ENCODE measurements at regions not wholly inside any gene's neighbourhood (a gene's known extent, or its start where the extent isn't known, plus 50 kb on each side); places are given as distances from the start of the nearest gene placed in this dataset.

- Histone ChIP-seq H3K27ac (ENCODE audit: low read depth, low read length, poor library complexity, severe bottlenecking) (no peak overlapping the region), H2AFZ (ENCODE audit: low read length) (no peak overlapping the region), H3K4me2 (ENCODE audit: low read length) (no peak overlapping the region), H3K9me2 (ENCODE audit: insufficient read depth, low read length) (no peaks in the 10 kb centered on the region), H4K20me1 (ENCODE audit: insufficient read depth, low read length) (no peaks in the 10 kb centered on the region), H3K4me1 (ENCODE audit: insufficient read depth, low read length, poor library complexity, severe bottlenecking) (peaks cover 21% of the 10 kb centered on the region), H3K4me3 (ENCODE audit: low read depth, low read length, poor library complexity, severe bottlenecking) (no peak overlapping the region), H3K36me3 (ENCODE audit: insufficient read depth, low read length) (no peaks in the 10 kb centered on the region), H3K9me3 (ENCODE audit: low read length) (no peaks in the 10 kb centered on the region), H3K79me2 (ENCODE audit: insufficient read depth, low read depth, low read length) (no peaks in the 10 kb centered on the region)
- TF ChIP-seq EZH2phosphoT487 (IDR thresholded peaks at IDR 0.05; ENCODE audit: borderline replicate concordance, low read depth, low read length): no peak
- no peak for TF ChIP-seq CTCF (conservative IDR thresholded peaks at IDR 0.05; ENCODE audit: low read length)
- CTCF ChIA-PET (ENCODE audit: unreplicated experiment): no interaction called here
- DNase-seq (ENCODE audit: low spot score): no peak
- intact Hi-C loops (cut with micrococcal nuclease; ENCODE audit: unreplicated experiment): no loop called here
- POLR2A ChIA-PET: interaction anchor here (0.8 kb wide), 1 partner anchor 308 kb away, joined by 3 read pairs; no protein-coding TSS in a partner anchor
- BruUV-seq (replicated peaks): no TSS peak
Observed at GRCh38 chr15:66955001-66955516, 110.3 kb upstream of the SMAD3 start.

DNA sequence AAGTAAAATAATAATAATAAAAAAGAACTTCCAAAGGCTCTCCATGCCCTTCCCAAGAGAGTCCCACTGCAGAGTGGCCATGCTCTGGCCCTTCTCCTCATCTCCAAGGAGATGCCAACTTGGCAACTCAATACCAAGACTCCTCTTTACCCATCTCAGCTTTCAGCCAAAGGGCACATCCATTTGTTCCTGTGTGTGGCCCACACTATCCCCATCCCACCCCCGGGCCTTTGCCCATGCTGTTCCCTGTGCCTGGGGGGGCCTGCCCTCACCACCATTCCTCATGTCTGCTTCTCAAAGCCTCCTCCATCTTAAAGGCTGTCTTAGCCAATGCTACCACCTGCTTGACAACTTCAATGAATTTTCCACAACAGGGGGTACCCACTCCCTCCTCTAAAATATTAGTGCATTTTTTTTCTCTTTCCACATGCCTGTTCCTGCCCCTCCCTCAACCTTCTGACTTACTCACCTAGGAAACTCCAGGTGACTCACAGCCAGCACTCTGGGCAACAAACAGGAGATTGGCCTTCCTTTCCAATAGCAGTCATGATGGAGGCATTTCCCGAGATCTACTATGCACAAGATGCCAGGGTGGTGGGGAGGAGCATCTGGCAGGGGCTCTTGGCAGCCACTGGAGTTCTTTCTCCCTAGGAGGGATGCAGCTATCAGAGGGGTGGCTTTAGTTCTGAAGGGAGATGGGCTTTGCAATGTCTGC lies 109.4 kb upstream of the SMAD3 start:
- H3K4me2 ChIP-seq (ENCODE audit: low read length): no peak overlapping the region
- H4K20me1 ChIP-seq (ENCODE audit: insufficient read depth, low read length): no peaks in the 10 kb centered on the region
- TF ChIP-seq CTCF (conservative IDR thresholded peaks at IDR 0.05; ENCODE audit: low read length): no peak
- no peak for TF ChIP-seq EZH2phosphoT487 (IDR thresholded peaks at IDR 0.05; ENCODE audit: borderline replicate concordance, low read depth, low read length)
- ChIA-PET POLR2A (no interaction called here), CTCF (ENCODE audit: unreplicated experiment) (no interaction called here)
- no peak overlapping the region for H3K4me3 ChIP-seq (ENCODE audit: low read depth, low read length, poor library complexity, severe bottlenecking)
- no peak overlapping the region for H3K27ac ChIP-seq (ENCODE audit: low read depth, low read length, poor library complexity, severe bottlenecking)
- no peaks in the 10 kb centered on the region for H3K9me3 ChIP-seq (ENCODE audit: low read length)
- no peaks in the 10 kb centered on the region for H3K9me2 ChIP-seq (ENCODE audit: insufficient read depth, low read length)
- no peak overlapping the region for H2AFZ ChIP-seq (ENCODE audit: low read length)
- intact Hi-C loops (cut with micrococcal nuclease; ENCODE audit: unreplicated experiment): no loop called here
- H3K79me2 ChIP-seq (ENCODE audit: insufficient read depth, low read depth, low read length): no peaks in the 10 kb centered on the region
- no peak for DNase-seq (ENCODE audit: low spot score)
- peaks cover 21% of the 10 kb centered on the region for H3K4me1 ChIP-seq (ENCODE audit: insufficient read depth, low read length, poor library complexity, severe bottlenecking)
- BruUV-seq (replicated peaks): no TSS peak
- H3K36me3 ChIP-seq (ENCODE audit: insufficient read depth, low read length): no peaks in the 10 kb centered on the region

- no peak overlapping the region for H3K27ac ChIP-seq (ENCODE audit: low read depth, low read length, poor library complexity, severe bottlenecking)
- H2AFZ ChIP-seq (ENCODE audit: low read length): no peak overlapping the region
- no peaks in the 10 kb centered on the region for H4K20me1 ChIP-seq (ENCODE audit: insufficient read depth, low read length)
- intact Hi-C loops (cut with micrococcal nuclease; ENCODE audit: unreplicated experiment): no loop called here
- H3K4me1 ChIP-seq (ENCODE audit: insufficient read depth, low read length, poor library complexity, severe bottlenecking): peaks cover 18% of the 10 kb centered on the region
- H3K9me2 ChIP-seq (ENCODE audit: insufficient read depth, low read length): no peaks in the 10 kb centered on the region
- H3K4me3 ChIP-seq (ENCODE audit: low read depth, low read length, poor library complexity, severe bottlenecking): no peak overlapping the region
- no peak for TF ChIP-seq CTCF (conservative IDR thresholded peaks at IDR 0.05; ENCODE audit: low read length)
- no peak for TF ChIP-seq EZH2phosphoT487 (IDR thresholded peaks at IDR 0.05; ENCODE audit: borderline replicate concordance, low read depth, low read length)
- no peaks in the 10 kb centered on the region for H3K9me3 ChIP-seq (ENCODE audit: low read length)
- BruUV-seq (replicated peaks): no TSS peak
- H3K4me2 ChIP-seq (ENCODE audit: low read length): no peak overlapping the region
- ChIA-PET POLR2A (no interaction called here), CTCF (ENCODE audit: unreplicated experiment) (no interaction called here)
- no peaks in the 10 kb centered on the region for H3K79me2 ChIP-seq (ENCODE audit: insufficient read depth, low read depth, low read length)
- H3K36me3 ChIP-seq (ENCODE audit: insufficient read depth, low read length): no peaks in the 10 kb centered on the region
- DNase-seq (ENCODE audit: low spot score): no peak
Observed at GRCh38 chr15:66956672-66957430, 108.6 kb upstream of the SMAD3 start.

Data from OCI-LY7 (cell line).